ENCODE measurements at regions not wholly inside any gene's neighbourhood (a gene's known extent, or its start where the extent isn't known, plus 50 kb on each side); places are given as distances from the start of the nearest gene placed in this dataset.

DNA sequence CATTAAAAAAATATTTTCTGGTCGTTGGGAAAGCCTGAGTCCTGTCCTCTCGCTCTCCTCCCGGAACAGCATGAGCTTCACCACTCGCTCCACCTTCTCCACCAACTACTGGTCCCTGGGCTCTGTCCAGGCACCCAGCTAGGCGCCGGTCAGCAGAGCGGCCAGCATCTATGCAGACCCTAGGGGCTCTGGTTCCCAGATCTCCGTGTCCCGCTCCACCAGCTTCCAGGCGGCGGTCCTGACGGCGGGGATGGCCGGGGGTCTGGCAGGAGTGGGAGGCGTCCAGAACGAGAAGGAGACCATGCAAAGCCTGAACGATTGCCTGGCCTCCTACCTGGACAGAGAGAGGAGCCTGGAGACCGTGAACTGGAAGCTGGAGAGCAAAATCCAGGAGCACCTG is 807.2 kb upstream of the NDST4 start:
- Histone ChIP-seq H3K9me3 (ENCODE audit: control insufficient read depth in 4 of 4, insufficient read depth in 3 of 4, low read length in 3 of 4) (no peaks in the 10 kb centered on the region), H3K27ac (ENCODE audit: low read depth in 1 of 2, low read length in 1 of 2) (no peak overlapping the region), H3K9ac (ENCODE audit: insufficient read depth in 1 of 2, low read length in 2 of 2) (no peak overlapping the region), H3K4me3 (no peak overlapping the region), H3K4me1 (ENCODE audit: control insufficient read depth in 5 of 5, insufficient read depth in 5 of 5, low read length in 5 of 5) (no peaks in the 10 kb centered on the region), H3K36me3 (ENCODE audit: control insufficient read depth in 4 of 4, insufficient read depth in 4 of 4, low read length in 4 of 4) (no peaks in the 10 kb centered on the region), H3K27me3 (ENCODE audit: control insufficient read depth in 3 of 3, insufficient read depth in 3 of 3, low read length in 2 of 3) (no peaks in the 10 kb centered on the region)
- TF ChIP-seq, protein P1, sequence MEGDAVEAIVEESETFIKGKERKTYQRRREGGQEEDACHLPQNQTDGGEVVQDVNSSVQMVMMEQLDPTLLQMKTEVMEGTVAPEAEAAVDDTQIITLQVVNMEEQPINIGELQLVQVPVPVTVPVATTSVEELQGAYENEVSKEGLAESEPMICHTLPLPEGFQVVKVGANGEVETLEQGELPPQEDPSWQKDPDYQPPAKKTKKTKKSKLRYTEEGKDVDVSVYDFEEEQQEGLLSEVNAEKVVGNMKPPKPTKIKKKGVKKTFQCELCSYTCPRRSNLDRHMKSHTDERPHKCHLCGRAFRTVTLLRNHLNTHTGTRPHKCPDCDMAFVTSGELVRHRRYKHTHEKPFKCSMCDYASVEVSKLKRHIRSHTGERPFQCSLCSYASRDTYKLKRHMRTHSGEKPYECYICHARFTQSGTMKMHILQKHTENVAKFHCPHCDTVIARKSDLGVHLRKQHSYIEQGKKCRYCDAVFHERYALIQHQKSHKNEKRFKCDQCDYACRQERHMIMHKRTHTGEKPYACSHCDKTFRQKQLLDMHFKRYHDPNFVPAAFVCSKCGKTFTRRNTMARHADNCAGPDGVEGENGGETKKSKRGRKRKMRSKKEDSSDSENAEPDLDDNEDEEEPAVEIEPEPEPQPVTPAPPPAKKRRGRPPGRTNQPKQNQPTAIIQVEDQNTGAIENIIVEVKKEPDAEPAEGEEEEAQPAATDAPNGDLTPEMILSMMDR (IDR thresholded peaks at IDR 0.05; ENCODE audit: control extremely low read depth, extremely low read depth), result no peak
- ATAC-seq (ENCODE audit: insufficient read depth, low FRiP score) (no peak), DNase-seq (no peak)
- WGBS, 2 donors, result 90 to 95% methylated on average over 18 of the region's 18 CpGs

DNA sequence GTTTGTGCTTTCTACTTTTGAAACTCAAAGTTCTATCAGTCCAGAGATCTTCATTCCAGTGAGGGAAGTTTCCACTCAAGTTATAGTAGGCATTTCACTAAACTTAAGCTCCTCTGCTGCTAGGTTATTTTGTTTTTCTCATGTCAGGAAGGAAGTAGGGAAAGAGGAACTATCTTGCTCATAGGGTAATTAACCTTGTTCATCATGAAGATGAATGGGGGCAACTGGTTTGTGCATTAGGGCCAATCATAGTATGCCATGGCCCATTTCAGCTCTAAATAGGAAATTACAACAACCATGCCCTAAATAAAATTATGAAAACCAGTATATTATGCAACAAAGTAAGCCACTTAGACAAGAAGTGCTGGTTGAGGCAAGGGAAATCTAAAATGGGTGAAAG is 804.7 kb upstream of the NDST4 start:
- no peaks in the 10 kb centered on the region for H3K27me3 ChIP-seq (ENCODE audit: control insufficient read depth in 3 of 3, insufficient read depth in 3 of 3, low read length in 2 of 3)
- ATAC-seq (ENCODE audit: insufficient read depth, low FRiP score), result no peak

DNA sequence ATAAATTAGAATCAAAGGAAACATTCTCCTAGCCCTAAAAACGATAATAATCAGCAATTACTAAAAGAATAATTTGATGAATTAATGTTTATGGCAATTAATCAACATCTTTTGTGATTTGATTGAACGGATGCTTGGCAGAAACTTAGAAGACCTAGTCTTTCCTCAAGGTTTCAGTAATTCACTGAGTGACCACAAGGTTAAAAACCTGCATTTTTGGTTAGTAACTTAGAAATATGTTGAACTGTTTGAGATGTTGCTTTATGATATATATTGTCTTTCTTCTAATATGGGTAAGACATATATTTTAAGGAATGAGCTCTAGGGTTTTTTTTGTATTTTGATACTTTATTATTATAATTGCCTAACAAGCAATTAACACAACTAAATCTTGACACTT is 793.0 kb upstream of the NDST4 start:
- Histone ChIP-seq H3K27me3 (ENCODE audit: control insufficient read depth in 3 of 3, insufficient read depth in 3 of 3, low read length in 2 of 3) (no peaks in the 10 kb centered on the region), H3K9ac (ENCODE audit: insufficient read depth in 1 of 2, low read length in 2 of 2) (no peak overlapping the region), H3K4me3 (no peak overlapping the region), H3K4me1 (ENCODE audit: control insufficient read depth in 5 of 5, insufficient read depth in 5 of 5, low read length in 5 of 5) (no peaks in the 10 kb centered on the region), H3K9me3 (ENCODE audit: control insufficient read depth in 4 of 4, insufficient read depth in 3 of 4, low read length in 3 of 4) (peaks cover 0 to 5% (median 0%) of the 10 kb centered on the region in 4 donors), H3K27ac (ENCODE audit: low read depth in 1 of 2, low read length in 1 of 2) (no peak overlapping the region), H3K36me3 (ENCODE audit: control insufficient read depth in 4 of 4, insufficient read depth in 4 of 4, low read length in 4 of 4) (no peaks in the 10 kb centered on the region)
- TF ChIP-seq, protein P1 (IDR thresholded peaks at IDR 0.05; ENCODE audit: control extremely low read depth, extremely low read depth), result no peak
- ATAC-seq (ENCODE audit: insufficient read depth, low FRiP score) (no peak), DNase-seq (no peak)
- WGBS, 2 donors, result 62 to 71% methylated on average over 2 of the region's 2 CpGs

More for the DNA sequence above, 804.7 kb upstream of the NDST4 start:
- no peaks in the 10 kb centered on the region for H3K36me3 ChIP-seq (ENCODE audit: control insufficient read depth in 4 of 4, insufficient read depth in 4 of 4, low read length in 4 of 4)
- DNase-seq, result no peak
- H3K4me3 ChIP-seq, result no peak overlapping the region
- no peaks in the 10 kb centered on the region for H3K9me3 ChIP-seq (ENCODE audit: control insufficient read depth in 4 of 4, insufficient read depth in 3 of 4, low read length in 3 of 4)
- H3K4me1 ChIP-seq (ENCODE audit: control insufficient read depth in 5 of 5, insufficient read depth in 5 of 5, low read length in 5 of 5), result no peaks in the 10 kb centered on the region
- no peak overlapping the region for H3K9ac ChIP-seq (ENCODE audit: insufficient read depth in 1 of 2, low read length in 2 of 2)
- TF ChIP-seq, protein P1 (IDR thresholded peaks at IDR 0.05; ENCODE audit: control extremely low read depth, extremely low read depth), result no peak
- no peak overlapping the region for H3K27ac ChIP-seq (ENCODE audit: low read depth in 1 of 2, low read length in 1 of 2)

DNA sequence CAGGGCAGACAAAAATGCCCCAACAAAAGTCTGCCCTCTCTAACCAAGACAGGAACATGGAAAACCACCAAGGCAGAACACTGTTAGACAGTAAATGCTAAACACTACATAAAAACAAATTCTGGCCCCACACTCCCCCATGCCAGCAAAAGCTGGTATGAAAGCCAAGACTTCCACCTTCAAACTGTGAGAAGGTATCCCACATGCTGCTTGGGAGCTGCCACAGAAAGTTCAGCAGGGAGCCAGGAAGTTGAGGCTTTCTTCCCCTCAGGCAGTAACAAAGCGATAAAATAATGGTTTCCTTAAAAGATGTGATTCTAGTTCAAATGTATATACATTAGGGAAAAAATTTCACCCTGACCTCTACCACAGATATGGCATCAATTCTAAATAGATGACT is 770.4 kb upstream of the NDST4 start:
- TF ChIP-seq, protein P1 (IDR thresholded peaks at IDR 0.05; ENCODE audit: control extremely low read depth, extremely low read depth), result no peak
- no peak overlapping the region for H3K27ac ChIP-seq (ENCODE audit: low read depth in 1 of 2, low read length in 1 of 2)
- H3K27me3 ChIP-seq (ENCODE audit: control insufficient read depth in 3 of 3, insufficient read depth in 3 of 3, low read length in 2 of 3), result no peaks in the 10 kb centered on the region
- no peaks in the 10 kb centered on the region for H3K4me1 ChIP-seq (ENCODE audit: control insufficient read depth in 5 of 5, insufficient read depth in 5 of 5, low read length in 5 of 5)
- no peak for ATAC-seq (ENCODE audit: insufficient read depth, low FRiP score)
- DNase-seq, result no peak
- no peaks in the 10 kb centered on the region for H3K9me3 ChIP-seq (ENCODE audit: control insufficient read depth in 4 of 4, insufficient read depth in 3 of 4, low read length in 3 of 4)
- H3K36me3 ChIP-seq (ENCODE audit: control insufficient read depth in 4 of 4, insufficient read depth in 4 of 4, low read length in 4 of 4), result no peaks in the 10 kb centered on the region
- H3K9ac ChIP-seq (ENCODE audit: insufficient read depth in 1 of 2, low read length in 2 of 2), result no peak overlapping the region
- 89 to 92% methylated on average over 1 of the region's 1 CpG for WGBS, 2 donors
- no peak overlapping the region for H3K4me3 ChIP-seq

Measured in lung (tissue), 11 donors.